ENCODE measurements at regions not wholly inside any gene's neighbourhood (a gene's known extent, or its start where the extent isn't known, plus 50 kb on each side); places are given as distances from the start of the nearest gene placed in this dataset.

DNA sequence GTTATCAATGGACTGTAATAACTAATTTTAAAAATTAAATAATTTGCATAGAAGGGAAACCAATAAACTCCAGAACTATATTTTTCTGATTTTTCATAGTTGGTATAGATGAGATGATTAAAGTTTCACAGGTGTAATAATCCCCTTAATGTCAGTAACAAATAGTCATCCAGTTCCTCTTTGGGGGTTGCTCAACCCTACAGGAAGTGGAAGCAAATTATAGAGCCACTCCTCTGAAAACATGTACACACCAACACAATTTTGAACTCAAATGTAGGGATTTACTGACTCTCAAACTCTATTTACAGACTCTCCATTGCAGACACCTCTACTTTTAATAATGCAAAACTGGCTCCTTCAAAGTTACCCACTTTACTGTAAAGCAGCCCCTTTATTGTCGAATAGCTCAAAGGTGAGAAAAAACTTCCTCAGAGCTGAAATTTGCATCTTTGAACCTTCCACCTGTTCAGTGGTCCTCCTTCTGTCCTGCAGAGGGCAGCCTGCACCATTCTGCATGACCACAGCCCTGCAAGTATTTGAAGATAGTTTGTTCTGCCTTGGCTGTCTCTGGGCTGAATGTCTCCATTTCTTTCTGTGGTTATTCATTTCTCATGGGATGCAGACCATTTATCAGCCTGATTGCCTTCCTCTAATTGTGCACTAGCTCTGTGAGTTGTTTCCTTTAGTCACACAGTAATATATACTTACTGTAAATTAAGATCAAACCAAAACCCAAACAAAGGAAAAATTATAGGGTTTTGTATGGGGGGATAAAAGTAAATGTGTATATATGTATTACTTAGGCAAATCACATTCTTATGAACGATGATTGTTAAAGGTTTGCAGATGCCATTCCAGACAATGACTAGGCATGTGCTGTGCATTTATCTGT, 383.2 kb upstream of the SGCD start:
- TF ChIP-seq, protein P1, sequence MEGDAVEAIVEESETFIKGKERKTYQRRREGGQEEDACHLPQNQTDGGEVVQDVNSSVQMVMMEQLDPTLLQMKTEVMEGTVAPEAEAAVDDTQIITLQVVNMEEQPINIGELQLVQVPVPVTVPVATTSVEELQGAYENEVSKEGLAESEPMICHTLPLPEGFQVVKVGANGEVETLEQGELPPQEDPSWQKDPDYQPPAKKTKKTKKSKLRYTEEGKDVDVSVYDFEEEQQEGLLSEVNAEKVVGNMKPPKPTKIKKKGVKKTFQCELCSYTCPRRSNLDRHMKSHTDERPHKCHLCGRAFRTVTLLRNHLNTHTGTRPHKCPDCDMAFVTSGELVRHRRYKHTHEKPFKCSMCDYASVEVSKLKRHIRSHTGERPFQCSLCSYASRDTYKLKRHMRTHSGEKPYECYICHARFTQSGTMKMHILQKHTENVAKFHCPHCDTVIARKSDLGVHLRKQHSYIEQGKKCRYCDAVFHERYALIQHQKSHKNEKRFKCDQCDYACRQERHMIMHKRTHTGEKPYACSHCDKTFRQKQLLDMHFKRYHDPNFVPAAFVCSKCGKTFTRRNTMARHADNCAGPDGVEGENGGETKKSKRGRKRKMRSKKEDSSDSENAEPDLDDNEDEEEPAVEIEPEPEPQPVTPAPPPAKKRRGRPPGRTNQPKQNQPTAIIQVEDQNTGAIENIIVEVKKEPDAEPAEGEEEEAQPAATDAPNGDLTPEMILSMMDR (conservative IDR thresholded peaks at IDR 0.05; ENCODE audit: low read depth, low read length) = peak; percentile 89
- DNase-seq (ENCODE audit: low read depth) = peak; percentile 5
- H3K4me3 ChIP-seq (ENCODE audit: low read length) = no peak overlapping the region

DNA sequence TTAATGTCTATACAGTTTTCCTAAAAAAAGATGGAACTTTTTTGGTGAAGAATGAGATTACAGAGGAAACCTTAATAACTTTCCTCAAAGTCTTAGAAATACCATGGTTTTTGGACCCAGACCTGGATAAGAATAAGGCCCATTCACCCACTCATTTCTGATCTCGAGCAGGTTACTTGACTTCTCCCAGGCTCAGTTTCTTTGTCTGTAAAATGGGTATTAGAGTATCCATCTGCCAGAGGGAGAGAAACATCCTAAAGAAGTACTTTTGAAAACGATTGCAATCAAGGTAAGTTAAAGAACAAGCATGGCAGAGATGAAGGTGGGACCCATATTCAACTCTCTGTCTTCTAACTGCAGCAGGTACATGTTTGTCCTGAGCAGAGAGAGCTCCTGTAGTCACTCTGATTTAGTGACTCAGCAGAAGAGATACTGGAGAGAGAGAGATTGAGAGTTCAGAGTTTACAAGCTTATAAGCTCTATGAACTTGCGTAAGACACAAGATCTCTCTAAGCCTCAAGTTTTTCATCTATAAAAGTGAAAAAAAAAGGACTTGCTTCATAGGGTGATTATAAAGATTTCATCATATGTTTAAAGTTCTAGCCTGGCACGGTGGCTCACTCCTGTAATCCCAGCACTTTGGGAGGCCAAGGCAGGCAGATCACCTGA, 379.4 kb upstream of the SGCD start:
- peak; percentile 10 for DNase-seq (ENCODE audit: low read depth)
- TF ChIP-seq, protein P1 (conservative IDR thresholded peaks at IDR 0.05; ENCODE audit: low read depth, low read length) = no peak
- H3K4me3 ChIP-seq (ENCODE audit: low read length) = no peak overlapping the region

DNA sequence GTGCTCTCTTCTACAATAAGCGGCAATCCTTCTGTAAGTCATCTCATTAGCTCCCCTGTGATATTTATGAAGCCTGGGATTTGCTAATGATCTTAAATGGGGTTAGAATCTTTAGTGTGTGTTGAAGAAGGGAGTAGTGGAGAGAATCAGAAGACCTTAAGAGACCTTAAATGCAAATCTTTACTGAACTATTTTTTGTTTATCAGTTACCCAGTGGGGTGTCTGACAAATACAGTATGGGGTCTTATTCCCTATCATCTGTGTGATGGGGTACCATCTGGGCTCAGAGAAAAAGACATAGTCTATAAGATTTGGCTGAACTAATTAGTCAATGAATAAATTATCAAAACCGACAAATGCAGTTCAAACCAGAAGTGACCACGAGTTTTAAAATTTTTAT, 378.4 kb upstream of the SGCD start:
- TF ChIP-seq, protein P1 (conservative IDR thresholded peaks at IDR 0.05; ENCODE audit: low read depth, low read length) = no peak
- no peak for DNase-seq (ENCODE audit: low read depth)
- no peak overlapping the region for H3K4me3 ChIP-seq (ENCODE audit: low read length)

DNA sequence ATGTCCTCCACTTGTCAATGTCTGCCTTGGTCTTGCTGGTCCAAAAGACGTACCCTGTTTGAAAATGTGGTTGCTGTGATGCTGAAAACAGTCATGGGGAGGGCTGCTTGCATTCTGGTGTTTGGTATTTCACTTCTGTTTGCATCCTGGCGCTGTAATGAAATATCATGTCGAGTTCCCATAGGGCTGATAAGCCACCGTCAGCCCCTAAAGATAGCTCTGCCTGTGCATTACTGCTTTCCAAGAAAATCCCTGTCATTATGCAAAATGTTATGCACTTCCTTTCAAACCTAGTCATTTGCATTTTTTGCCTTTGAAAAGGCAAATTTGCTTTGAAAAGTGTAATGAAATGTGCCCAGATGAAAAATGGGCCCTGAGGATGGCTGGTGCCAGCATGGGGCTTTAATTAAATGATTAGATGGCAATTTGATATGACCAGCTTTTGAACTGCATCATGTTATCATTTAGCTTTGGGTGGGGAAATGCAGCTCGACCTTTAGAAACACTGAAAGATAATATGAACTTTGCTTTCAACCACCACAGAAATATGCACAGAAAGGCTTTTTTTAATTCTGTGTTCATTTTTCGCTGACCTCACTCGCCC, 374.4 kb upstream of the SGCD start:
- no peak for DNase-seq (ENCODE audit: low read depth)
- H3K4me3 ChIP-seq (ENCODE audit: low read length) = no peak overlapping the region
- TF ChIP-seq, protein P1 (conservative IDR thresholded peaks at IDR 0.05; ENCODE audit: low read depth, low read length) = no peak

DNA sequence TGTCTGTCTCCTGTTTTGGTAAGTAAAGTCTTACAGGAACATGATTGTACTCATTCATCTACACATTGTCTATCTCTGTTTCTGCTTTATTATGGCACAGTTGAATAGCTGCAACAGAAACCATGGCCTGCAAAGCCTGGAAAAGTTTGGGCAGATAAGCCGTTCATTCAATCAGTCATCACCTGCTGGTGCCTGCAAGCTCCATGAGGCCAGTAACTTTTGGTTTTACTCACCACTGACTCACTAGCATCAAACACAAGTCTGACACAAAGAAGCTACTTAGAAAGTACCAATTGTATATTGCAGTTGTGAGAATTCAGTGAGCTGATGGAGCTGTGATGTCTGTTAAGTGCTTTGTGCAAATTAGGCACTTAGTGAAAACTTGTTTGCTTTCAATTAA, 373.6 kb upstream of the SGCD start:
- H3K4me3 ChIP-seq (ENCODE audit: low read length) = no peak overlapping the region
- DNase-seq (ENCODE audit: low read depth) = no peak
- TF ChIP-seq, protein P1 (conservative IDR thresholded peaks at IDR 0.05; ENCODE audit: low read depth, low read length) = no peak

DNA sequence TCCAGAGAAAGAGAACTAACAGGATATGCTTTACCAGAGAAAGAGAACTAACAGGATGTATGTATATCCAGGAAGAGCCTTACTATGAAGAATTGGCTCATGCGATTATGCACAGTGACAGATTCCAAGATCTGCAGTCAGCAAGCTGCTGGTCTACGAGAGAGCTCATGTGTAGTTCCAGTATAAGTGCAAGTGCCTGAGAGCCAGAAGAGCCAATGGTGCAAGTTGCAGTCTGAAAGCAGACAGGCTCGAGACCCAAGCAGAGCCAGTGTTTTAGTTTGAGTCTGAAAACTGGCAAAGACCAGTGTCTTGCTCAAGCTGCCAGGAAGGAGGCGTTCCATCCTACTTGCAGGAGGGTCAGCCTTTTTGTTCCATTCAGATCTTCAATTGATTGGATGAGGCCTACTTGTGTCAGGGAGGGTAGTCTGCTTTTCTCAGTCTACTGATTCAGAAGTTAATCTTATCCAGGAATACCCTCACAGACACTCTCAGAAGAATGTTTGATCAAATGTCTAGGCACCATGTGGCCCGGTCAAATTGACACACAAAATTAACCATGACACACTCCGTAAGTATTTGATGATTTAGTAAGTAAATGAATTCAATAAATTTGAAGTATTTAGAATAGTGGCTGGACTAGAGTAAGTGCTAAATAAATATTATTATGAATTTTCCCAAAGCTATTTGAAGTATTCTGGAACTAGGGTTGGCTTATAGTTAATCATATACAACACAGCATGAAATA, 372.1 kb upstream of the SGCD start:
- DNase-seq (ENCODE audit: low read depth) = no peak

More for the DNA sequence above, 372.1 kb upstream of the SGCD start:
- TF ChIP-seq, protein P1 (conservative IDR thresholded peaks at IDR 0.05; ENCODE audit: low read depth, low read length) = no peak
- H3K4me3 ChIP-seq (ENCODE audit: low read length) = no peak overlapping the region

All from retinal pigment epithelial cell (primary cell).